ENCODE measurements at regions not wholly inside any gene's neighbourhood (a gene's known extent, or its start where the extent isn't known, plus 50 kb on each side); places are given as distances from the start of the nearest gene placed in this dataset.

DNA sequence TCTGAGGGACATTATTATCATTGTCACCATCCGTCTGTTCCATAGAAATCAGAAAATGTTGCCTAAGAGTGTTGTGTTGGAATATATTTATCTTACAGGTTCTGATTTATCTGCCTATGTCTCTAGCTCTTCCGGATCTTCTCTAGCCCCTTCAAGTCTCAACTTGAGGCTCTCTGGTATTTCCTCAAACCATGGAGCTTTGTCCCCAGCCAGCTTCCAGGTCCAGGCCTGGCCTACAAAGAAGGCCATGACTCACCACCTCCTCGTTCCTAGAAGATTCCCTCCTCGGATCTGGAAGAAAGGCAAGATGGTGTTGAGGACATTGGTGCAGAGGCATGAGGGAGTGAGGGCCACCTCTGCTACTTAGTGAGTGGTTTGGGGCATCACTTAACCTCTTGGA is 122.1 kb upstream of the TRIB2 start:
- no peak for DNase-seq (ENCODE audit: low spot score)

GRCh38 chr2:12596771-12597170 is 120.0 kb upstream of the TRIB2 start:
- DNase-seq (ENCODE audit: low spot score), result no peak

DNA sequence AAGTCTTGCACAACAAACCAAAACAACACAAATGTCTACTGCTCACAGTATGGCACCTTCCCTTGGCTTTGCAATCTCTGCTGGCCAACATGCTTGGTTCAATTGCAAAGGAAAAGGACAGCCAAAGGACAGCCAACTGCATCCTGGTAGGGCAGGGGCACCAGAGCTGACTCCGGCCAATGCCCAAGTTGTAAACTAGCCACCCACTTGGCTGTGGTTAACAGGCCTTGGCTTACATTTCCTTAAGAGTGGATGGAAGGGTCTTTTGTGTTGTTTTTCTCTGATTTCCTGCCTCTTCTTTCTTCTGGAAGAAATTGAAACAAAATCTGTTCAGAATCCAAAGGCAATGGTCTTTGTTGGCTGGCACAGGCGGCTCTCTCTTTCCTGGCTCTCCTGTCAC is 119.1 kb upstream of the TRIB2 start:
- no peak for DNase-seq (ENCODE audit: low spot score)

GRCh38 chr2:12602661-12603060 is 114.1 kb upstream of the TRIB2 start:
- no peak for DNase-seq (ENCODE audit: low spot score)

- DNase-seq (ENCODE audit: low spot score), result no peak
Observed at GRCh38 chr2:12603781-12604295, 112.9 kb upstream of the TRIB2 start.

- DNase-seq (ENCODE audit: low spot score), result no peak
Observed at GRCh38 chr2:12604341-12604740, 112.4 kb upstream of the TRIB2 start.

DNA sequence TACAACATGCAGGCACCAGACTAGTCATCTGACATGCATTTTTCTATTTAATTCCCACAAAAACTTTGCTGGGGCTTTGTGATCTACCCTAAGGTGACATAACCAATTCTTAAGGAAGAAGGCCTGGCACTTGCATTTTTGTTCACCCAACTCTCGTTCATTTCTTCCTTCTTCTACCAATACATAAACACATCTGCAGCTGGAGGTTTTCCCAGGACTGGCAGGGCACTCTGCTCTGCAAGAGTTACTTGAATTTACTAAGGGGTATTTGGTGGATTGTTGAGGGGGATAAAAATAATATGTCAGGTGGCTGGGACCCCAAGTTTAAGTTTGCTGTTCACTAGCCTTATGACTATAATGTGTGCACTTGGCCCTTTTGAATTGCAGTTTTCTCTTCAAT is 111.4 kb upstream of the TRIB2 start:
- no peak for DNase-seq (ENCODE audit: low spot score)

DNA sequence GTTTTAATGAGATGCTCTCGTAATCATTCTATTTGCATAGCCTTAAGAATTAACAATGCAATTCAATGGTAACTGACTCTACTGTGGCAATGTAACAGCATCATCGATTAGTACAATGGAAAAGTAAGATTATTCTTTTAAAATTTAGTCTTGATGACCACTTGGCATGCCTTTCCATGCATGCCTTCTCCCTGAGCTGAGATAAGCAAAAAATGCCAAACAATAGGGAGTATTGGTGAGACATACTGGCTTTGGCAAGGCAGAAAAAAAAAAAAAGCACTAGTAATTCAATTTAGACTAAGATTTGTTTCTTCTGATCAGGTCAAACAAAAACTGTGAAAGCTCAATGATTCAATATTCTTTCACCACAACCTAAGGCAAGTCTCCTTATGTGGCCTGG is 110.8 kb upstream of the TRIB2 start:
- DNase-seq (ENCODE audit: low spot score), result no peak

GRCh38 chr2:12606472-12607000 is 110.2 kb upstream of the TRIB2 start:
- peak; percentile 8 for DNase-seq (ENCODE audit: low spot score)

- no peak for DNase-seq (ENCODE audit: low spot score)
Observed at GRCh38 chr2:12607971-12608370, 108.8 kb upstream of the TRIB2 start.

DNA sequence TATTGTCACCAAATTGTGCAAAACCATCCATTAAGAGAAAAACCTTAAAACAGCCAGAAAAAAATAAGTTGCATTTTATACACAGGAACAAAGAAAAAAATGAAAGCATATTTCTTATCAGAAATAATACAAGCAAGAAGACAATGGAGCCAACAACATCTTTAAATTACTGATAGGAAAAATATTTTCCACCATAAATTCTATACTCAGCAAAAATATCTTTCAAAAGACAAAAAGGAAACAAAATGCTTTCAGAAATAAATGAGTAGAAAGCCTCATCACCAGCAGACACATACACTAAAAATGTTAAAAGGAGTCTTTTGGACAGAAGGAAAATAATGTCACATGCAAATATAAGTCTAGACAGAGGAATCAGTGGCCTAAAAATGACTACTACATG is 106.4 kb upstream of the TRIB2 start:
- no peak for DNase-seq (ENCODE audit: low spot score)

DNA sequence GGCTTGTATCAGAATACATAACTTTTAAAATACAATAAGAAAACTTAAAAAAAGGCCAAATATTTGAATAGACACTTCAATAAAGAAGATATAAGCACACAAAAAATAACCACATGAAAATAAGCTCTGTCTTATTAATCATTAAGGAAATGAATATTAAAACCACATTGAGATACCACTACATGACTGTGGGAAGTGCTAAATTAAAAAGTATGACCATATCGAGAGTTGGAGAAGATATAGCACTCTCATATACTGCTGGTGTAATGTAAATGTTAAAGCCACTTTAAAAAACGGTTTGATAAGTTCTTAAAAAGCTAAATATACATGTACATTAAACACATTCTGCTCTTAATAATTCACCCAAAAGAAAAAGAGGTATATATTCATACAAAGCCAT is 104.6 kb upstream of the TRIB2 start:
- no peak for DNase-seq (ENCODE audit: low spot score)

GRCh38 chr2:12612671-12613070 is 104.1 kb upstream of the TRIB2 start:
- DNase-seq (ENCODE audit: low spot score), result no peak

DNA sequence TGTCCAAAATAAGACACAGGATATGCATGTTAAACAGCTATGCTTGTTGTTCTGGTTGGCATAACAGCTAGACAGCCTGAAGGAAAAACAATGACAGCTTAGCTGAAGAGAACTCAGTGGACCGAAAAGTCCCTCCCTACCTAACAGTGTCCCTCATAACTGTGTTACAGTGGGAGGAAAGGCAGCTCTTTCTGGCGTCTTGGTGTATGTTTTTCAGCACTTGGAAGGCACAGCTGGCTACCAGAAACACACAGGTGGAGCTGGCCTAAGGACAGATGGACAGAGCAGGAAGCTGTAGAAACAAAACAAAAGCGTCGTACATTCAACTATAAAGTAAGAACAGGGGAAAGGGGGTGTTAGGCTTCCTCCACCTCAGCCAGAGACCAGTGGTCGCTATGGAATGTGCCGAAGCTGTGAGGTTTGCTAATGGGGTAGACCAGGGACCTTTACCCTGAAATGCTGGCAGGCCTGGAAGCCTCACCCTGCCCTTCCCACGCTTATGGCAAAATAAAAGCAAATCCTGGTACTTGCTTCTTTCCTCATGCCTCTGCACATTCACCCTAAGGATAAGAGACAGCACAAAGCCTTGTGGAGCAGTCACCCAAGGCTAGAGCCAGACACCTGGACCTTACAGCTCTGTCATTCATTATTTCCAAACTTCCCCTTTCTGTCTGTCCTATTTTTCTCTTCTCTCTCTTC is 103.5 kb upstream of the TRIB2 start:
- DNase-seq (ENCODE audit: low spot score), result no peak

GRCh38 chr2:12615509-12615908 is 101.2 kb upstream of the TRIB2 start:
- no peak for DNase-seq (ENCODE audit: low spot score)

DNA sequence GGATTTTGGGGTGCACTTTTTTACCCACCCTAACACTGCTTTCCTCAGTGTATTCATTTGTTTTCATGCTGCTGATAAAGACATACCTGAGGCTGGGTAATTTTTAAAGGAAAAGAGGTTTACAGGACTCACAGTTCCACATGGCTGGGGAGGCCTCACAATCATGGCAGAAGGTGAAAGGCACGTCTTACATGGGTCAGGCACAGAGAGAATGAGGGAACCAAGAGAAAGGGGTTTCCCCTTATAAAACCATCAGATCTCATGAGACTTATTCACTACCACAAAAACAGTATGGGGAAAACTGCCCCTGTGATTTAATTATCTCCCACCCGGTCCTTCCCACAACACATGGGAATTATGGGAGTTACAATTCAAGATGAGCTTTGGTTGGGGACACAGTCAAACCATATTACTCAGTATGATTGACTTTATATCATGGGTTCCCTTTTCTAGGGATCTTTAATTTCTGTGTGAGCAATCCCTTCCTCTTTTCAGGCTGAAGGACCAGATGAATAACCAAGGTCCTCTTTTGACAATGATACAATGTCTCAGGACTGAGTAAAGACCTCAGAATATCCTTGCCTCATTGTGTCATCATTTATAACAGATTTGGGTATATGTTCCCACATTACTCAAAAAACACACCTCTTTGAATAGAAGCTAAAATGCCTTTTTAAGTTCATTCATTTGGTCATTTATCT is 100.1 kb upstream of the TRIB2 start:
- no peak for DNase-seq (ENCODE audit: low spot score)

- DNase-seq (ENCODE audit: low spot score), result no peak
Observed at GRCh38 chr2:12617366-12617765, 99.4 kb upstream of the TRIB2 start.

- DNase-seq (ENCODE audit: low spot score), result no peak
Observed at GRCh38 chr2:12617853-12618252, 98.9 kb upstream of the TRIB2 start.

- no peak for DNase-seq (ENCODE audit: low spot score)
Observed at GRCh38 chr2:12618576-12618975, 98.2 kb upstream of the TRIB2 start.

DNA sequence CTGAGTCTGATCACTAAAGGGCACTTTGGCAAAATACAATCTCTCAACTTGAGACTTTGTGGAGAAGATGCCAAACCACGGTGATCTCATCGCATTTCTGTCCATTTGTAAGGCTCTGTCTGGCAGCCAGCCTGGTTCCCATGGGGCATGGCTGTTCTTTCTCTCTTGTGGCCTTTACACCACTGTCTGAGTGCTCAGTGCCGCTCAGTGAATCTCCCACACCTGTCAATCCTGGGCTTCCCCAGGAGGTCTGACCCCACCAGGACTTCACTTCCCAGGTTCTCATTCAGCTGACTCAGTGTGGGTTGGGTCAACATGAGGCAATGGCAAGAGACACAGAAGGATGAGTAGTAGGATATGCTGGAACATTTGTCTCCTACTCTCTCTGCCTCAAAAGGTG is 96.8 kb upstream of the TRIB2 start:
- DNase-seq (ENCODE audit: low spot score), result no peak

GRCh38 chr2:12620759-12621158 is 96.0 kb upstream of the TRIB2 start:
- DNase-seq (ENCODE audit: low spot score), result no peak

DNA sequence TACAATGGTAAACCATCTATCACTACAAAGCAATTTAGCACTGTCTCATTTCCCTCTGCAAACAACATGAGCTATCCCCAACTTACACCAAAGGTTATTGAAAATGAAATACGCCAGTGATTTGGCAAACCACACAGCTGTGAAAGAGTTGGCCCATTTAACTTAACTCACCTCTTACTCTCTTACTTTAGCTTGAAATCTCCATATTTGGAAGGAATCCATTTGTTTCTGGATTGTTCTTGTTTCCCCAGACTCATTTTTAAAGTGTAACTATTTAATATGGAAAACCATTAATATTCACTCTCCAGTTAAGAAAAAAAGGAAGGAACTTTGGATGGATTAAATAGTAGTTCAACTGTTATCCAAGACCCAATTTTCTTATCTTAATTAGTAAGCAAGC is 93.7 kb upstream of the TRIB2 start:
- DNase-seq (ENCODE audit: low spot score), result no peak

- DNase-seq (ENCODE audit: low spot score), result no peak
Observed at GRCh38 chr2:12624384-12624783, 92.4 kb upstream of the TRIB2 start.
